ENCODE measurements at regions not wholly inside any gene's neighbourhood (a gene's known extent, or its start where the extent isn't known, plus 50 kb on each side); places are given as distances from the start of the nearest gene placed in this dataset.

DNA sequence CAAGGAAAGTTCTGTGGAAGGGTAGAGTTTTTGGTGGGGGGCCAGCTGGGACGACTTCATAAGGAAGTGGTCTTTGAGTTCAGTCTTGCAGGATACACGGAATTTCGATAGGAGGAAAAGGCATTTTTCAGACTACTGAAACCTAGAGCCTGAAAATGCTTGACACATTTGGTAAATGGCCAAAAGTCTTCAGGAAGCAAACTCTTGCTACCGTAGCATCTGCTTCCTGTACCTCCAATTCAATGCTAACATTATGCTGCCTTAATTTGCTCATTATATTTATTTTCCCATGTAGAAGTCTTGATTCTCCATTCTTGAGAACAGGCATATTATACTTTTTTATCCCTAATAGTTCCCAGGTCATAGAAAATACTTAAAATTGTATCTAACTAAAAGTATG is 129.3 kb upstream of the MED13 start (continued):
- TF ChIP-seq ETS1 (IDR thresholded peaks at IDR 0.05) (no peak), EZH2 (IDR thresholded peaks at IDR 0.05; ENCODE audit: low read depth, unreplicated experiment) (no peak), EZH2phosphoT487 (IDR thresholded peaks at IDR 0.05; ENCODE audit: unreplicated experiment) (no peak), REST (IDR thresholded peaks at IDR 0.05; ENCODE audit: unreplicated experiment) (no peak), CTCF (conservative IDR thresholded peaks at IDR 0.05; ENCODE audit: low read depth in 2 of 2) (no peak), NANOG (IDR thresholded peaks at IDR 0.05; ENCODE audit: borderline replicate concordance) (no peak), CREB1 (CRISPR knock-in tag; IDR thresholded peaks at IDR 0.05; ENCODE audit: low read depth) (no peak), JUNB (IDR thresholded peaks at IDR 0.05; ENCODE audit: unreplicated experiment) (no peak)

GRCh38 chr17:62193249-62193648 is 128.2 kb upstream of the MED13 start:
- ATAC-seq (no peak), DNase-seq (ENCODE audit: low spot score) (no peak)
- TF ChIP-seq EZH2 (IDR thresholded peaks at IDR 0.05; ENCODE audit: low read depth, unreplicated experiment) = no peak
- TF ChIP-seq, protein P1, sequence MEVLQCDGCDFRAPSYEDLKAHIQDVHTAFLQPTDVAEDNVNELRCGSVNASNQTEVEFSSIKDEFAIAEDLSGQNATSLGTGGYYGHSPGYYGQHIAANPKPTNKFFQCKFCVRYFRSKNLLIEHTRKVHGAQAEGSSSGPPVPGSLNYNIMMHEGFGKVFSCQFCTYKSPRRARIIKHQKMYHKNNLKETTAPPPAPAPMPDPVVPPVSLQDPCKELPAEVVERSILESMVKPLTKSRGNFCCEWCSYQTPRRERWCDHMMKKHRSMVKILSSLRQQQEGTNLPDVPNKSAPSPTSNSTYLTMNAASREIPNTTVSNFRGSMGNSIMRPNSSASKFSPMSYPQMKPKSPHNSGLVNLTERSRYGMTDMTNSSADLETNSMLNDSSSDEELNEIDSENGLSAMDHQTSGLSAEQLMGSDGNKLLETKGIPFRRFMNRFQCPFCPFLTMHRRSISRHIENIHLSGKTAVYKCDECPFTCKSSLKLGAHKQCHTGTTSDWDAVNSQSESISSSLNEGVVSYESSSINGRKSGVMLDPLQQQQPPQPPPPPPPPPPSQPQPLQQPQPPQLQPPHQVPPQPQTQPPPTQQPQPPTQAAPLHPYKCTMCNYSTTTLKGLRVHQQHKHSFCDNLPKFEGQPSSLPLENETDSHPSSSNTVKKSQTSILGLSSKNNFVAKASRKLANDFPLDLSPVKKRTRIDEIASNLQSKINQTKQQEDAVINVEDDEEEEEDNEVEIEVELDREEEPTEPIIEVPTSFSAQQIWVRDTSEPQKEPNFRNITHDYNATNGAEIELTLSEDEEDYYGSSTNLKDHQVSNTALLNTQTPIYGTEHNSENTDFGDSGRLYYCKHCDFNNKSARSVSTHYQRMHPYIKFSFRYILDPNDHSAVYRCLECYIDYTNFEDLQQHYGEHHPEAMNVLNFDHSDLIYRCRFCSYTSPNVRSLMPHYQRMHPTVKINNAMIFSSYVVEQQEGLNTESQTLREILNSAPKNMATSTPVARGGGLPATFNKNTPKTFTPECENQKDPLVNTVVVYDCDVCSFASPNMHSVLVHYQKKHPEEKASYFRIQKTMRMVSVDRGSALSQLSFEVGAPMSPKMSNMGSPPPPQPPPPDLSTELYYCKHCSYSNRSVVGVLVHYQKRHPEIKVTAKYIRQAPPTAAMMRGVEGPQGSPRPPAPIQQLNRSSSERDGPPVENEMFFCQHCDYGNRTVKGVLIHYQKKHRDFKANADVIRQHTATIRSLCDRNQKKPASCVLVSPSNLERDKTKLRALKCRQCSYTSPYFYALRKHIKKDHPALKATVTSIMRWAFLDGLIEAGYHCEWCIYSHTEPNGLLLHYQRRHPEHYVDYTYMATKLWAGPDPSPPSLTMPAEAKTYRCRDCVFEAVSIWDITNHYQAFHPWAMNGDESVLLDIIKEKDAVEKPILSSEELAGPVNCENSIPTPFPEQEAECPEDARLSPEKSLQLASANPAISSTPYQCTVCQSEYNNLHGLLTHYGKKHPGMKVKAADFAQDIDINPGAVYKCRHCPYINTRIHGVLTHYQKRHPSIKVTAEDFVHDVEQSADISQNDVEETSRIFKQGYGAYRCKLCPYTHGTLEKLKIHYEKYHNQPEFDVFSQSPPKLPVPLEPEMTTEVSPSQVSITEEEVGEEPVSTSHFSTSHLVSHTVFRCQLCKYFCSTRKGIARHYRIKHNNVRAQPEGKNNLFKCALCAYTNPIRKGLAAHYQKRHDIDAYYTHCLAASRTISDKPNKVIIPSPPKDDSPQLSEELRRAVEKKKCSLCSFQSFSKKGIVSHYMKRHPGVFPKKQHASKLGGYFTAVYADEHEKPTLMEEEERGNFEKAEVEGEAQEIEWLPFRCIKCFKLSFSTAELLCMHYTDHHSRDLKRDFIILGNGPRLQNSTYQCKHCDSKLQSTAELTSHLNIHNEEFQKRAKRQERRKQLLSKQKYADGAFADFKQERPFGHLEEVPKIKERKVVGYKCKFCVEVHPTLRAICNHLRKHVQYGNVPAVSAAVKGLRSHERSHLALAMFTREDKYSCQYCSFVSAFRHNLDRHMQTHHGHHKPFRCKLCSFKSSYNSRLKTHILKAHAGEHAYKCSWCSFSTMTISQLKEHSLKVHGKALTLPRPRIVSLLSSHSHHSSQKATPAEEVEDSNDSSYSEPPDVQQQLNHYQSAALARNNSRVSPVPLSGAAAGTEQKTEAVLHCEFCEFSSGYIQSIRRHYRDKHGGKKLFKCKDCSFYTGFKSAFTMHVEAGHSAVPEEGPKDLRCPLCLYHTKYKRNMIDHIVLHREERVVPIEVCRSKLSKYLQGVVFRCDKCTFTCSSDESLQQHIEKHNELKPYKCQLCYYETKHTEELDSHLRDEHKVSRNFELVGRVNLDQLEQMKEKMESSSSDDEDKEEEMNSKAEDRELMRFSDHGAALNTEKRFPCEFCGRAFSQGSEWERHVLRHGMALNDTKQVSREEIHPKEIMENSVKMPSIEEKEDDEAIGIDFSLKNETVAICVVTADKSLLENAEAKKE (CRISPR knock-in tag; IDR thresholded peaks at IDR 0.05) = no peak
- H3K36me3 ChIP-seq (ENCODE audit: insufficient read depth) = no peaks in the 10 kb centered on the region
- H3K4me3 ChIP-seq = no peak overlapping the region
- Mint-ChIP-seq H3K27me3 (ENCODE audit: insufficient read depth, low read depth, poor library complexity) (peaks cover 2% of the 10 kb centered on the region), H3K4me1 (peaks cover 8% of the 10 kb centered on the region; the same call in 1 of the 3 replicates), H3K9me3 (no peaks in the 10 kb centered on the region; the same call in 2 of the 3 replicates), H3K36me3 (ENCODE audit: low read depth) (no peaks in the 10 kb centered on the region), H3K4me3 (no peak overlapping the region), H3K27ac (no peak overlapping the region)
- H3F3A ChIP-seq (replicated peaks; ENCODE audit: low read depth) = no peaks in the 10 kb centered on the region
- 0 out of 2 replicates have a peak, but pooled peaks cover 7% of the 10 kb centered on the region for H3K9me2 ChIP-seq (ENCODE audit: insufficient read depth)
- no peaks in the 10 kb centered on the region for H4K20me1 ChIP-seq (replicated peaks; ENCODE audit: insufficient read depth)
- no peak overlapping the region for H2AFZ ChIP-seq
- no peak overlapping the region for H3K27ac ChIP-seq (ENCODE audit: low read depth)
- no peaks in the 10 kb centered on the region for H3K27me3 ChIP-seq (ENCODE audit: insufficient read depth)
- H3K4me2 ChIP-seq = no peak overlapping the region
- H3K4me1 ChIP-seq (ENCODE audit: insufficient read depth) = no peaks in the 10 kb centered on the region
- no peaks in the 10 kb centered on the region for H3K79me2 ChIP-seq (replicated peaks; ENCODE audit: insufficient read depth)
